Germinal center (tissue), 1 donor: ENCODE measurements at regions not wholly inside any gene's neighbourhood (a gene's known extent, or its start where the extent isn't known, plus 50 kb on each side); places are given as distances from the start of the nearest gene placed in this dataset.
"Not testable (repeated sequence)": the region's sequence is repeated elsewhere in the genome, so short reads cannot be mapped to it uniquely, and the experiment has no call there.

Experiments used
- DNase-seq: peaks from one replicate; pipeline ENCODE4 v3.0.0; 2012; ENCODE audit warnings: mixed read lengths, low spot score

- DNase-seq: no peak
Measured at GRCh38 chr4:83213640-83214039, 71.0 kb downstream of the COQ2 start.

GRCh38 chr4:83212041-83212851, 72.4 kb downstream of the COQ2 start:
- peak; percentile 67 for DNase-seq

GRCh38 chr4:83209419-83209818, 75.2 kb downstream of the COQ2 start:
- no peak for DNase-seq

- DNase-seq: no peak
Measured at GRCh38 chr4:83208371-83209365, 75.9 kb downstream of the COQ2 start.

- DNase-seq: no peak
Measured at GRCh38 chr4:83207497-83208101, 77.0 kb downstream of the COQ2 start.

GRCh38 chr4:83205760-83206159, 78.8 kb downstream of the COQ2 start:
- no peak for DNase-seq

GRCh38 chr4:83204731-83205130, 79.9 kb downstream of the COQ2 start:
- DNase-seq: no peak

GRCh38 chr4:83201761-83202160, 82.8 kb downstream of the COQ2 start:
- no peak for DNase-seq

- peak; percentile 39 for DNase-seq
Measured at GRCh38 chr4:83197555-83198235, 83.2 kb upstream of the PLAC8 start.

GRCh38 chr4:83196921-83197320, 82.4 kb upstream of the PLAC8 start:
- DNase-seq: no peak

- DNase-seq: no peak
Measured at GRCh38 chr4:83195269-83195668, 80.7 kb upstream of the PLAC8 start.

- not testable (repeated sequence) for DNase-seq
Measured at GRCh38 chr4:83194588-83194987, 80.1 kb upstream of the PLAC8 start.

- DNase-seq: no peak
Measured at GRCh38 chr4:83192634-83193033, 78.1 kb upstream of the PLAC8 start.

- no peak for DNase-seq
Measured at GRCh38 chr4:83191026-83191425, 76.5 kb upstream of the PLAC8 start.

GRCh38 chr4:83189631-83190136, 75.2 kb upstream of the PLAC8 start:
- DNase-seq: no peak

- DNase-seq: no peak
Measured at GRCh38 chr4:83180431-83180968, 66.0 kb upstream of the PLAC8 start.

GRCh38 chr4:83179205-83179604, 64.7 kb upstream of the PLAC8 start:
- no peak for DNase-seq

- DNase-seq: no peak
Measured at GRCh38 chr4:83178029-83178428, 63.5 kb upstream of the PLAC8 start.

GRCh38 chr4:83177182-83177581, 62.7 kb upstream of the PLAC8 start:
- no peak for DNase-seq

GRCh38 chr4:83174844-83175414, 60.4 kb upstream of the PLAC8 start:
- DNase-seq: peak; percentile 45

GRCh38 chr4:83172371-83172770, 57.8 kb upstream of the PLAC8 start:
- no peak for DNase-seq
